ENCODE measurements at regions not wholly inside any gene's neighbourhood (a gene's known extent, or its start where the extent isn't known, plus 50 kb on each side); places are given as distances from the start of the nearest gene placed in this dataset.

DNA sequence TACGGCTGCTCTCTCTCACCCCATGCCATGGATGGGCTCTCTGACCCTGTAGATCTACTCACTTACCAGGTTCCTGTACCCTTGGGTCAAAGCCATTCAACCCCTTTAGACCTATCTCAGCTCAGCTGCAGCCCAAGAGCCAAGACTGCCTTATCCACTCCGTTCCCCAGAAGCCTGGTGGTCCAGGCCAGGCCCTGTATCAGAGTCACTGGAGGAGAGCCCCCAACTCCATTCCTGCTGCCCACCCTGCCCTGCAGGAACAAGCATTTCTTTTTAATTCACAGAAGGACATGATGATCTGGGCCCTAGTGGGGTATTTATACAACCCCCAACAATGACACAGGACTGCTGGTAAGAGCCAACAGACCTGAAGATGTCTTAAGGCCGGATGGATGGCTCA lies 76.8 kb downstream of the AIPL1 start:
- no peak overlapping the region for H3K23ac ChIP-seq (ENCODE audit: low read depth, low read length, poor library complexity)
- WGBS, 2 donors (ENCODE audit: extremely low coverage in 2 of 2, insufficient read length in 2 of 2, insufficient replicate concordance in 1 of 2) = no CpG with 5 or more reads among the region's 3 CpGs
- H2BK120ac ChIP-seq (ENCODE audit: low read depth, low read length) = no peak overlapping the region
- H3K27ac ChIP-seq (replicated peaks; ENCODE audit: low read length) = no peak overlapping the region
- no peak overlapping the region for H2AFZ ChIP-seq (ENCODE audit: low read length)
- no peak overlapping the region for H2AK5ac ChIP-seq (ENCODE audit: low read depth, low read length)
- no peak overlapping the region for H2BK5ac ChIP-seq (ENCODE audit: low read length)
- no peak overlapping the region for H3K14ac ChIP-seq (ENCODE audit: low read length)
- H3K4me3 ChIP-seq (ENCODE audit: low read length in 2 of 2) = no peak overlapping the region
- no peaks in the 10 kb centered on the region for H3K27me3 ChIP-seq (ENCODE audit: control insufficient read depth in 3 of 3, insufficient read depth in 3 of 3, low read depth in 1 of 3, low read length in 3 of 3)
- DNase-seq (ENCODE audit: low spot score) = no peak
- H4K91ac ChIP-seq (ENCODE audit: low read depth, low read length, poor library complexity) = no peak overlapping the region
- H3K4ac ChIP-seq (ENCODE audit: low read length) = no peak overlapping the region
- no peak overlapping the region for H3K18ac ChIP-seq (ENCODE audit: low read length)
- H3K9ac ChIP-seq (ENCODE audit: low read depth, low read length, poor library complexity) = no peak overlapping the region
- H2BK12ac ChIP-seq (ENCODE audit: low read length) = no peak overlapping the region
- no peaks in the 10 kb centered on the region for H3K4me1 ChIP-seq (ENCODE audit: control insufficient read depth in 2 of 2, insufficient read depth in 1 of 2, low read depth in 1 of 2, low read length in 2 of 2)
- no peaks in the 10 kb centered on the region for H3K79me1 ChIP-seq (ENCODE audit: low read depth, low read length)
- H3K9me3 ChIP-seq (replicated peaks in 1 of 2; ENCODE audit: control insufficient read depth in 2 of 2, insufficient read depth in 1 of 2, low read depth in 1 of 2, low read length in 2 of 2) = no peaks in the 10 kb centered on the region
- H3K4me2 ChIP-seq (ENCODE audit: insufficient read depth, low read length, poor library complexity, severe bottlenecking) = no peak overlapping the region
- no peaks in the 10 kb centered on the region for H3K36me3 ChIP-seq (replicated peaks in 1 of 2; ENCODE audit: control insufficient read depth in 2 of 2, insufficient read depth in 2 of 2, low read length in 2 of 2)
- H2BK15ac ChIP-seq (ENCODE audit: low read length) = no peak overlapping the region
- H4K8ac ChIP-seq (ENCODE audit: low read depth, low read length) = no peak overlapping the region

DNA sequence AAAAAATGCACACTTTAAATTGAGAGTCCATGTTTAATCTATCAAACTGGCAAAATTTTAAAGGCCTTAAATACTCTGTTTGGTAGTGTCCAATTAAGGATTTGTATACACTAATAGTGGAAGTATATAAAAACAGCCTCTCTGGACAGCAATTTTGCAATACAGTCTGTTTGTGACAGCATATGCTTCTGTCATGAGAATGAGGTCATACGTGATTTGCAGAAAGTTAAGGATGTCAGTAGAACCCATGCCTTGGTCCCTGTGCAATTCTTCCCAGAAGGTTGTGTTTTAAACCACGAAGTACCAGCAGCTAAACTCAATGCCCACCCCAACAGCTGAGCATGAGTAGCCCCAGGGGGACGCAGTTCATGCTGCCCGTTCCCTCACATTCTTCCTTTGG lies 78.4 kb downstream of the AIPL1 start:
- Histone ChIP-seq H3K9me3 (replicated peaks in 1 of 2; ENCODE audit: control insufficient read depth in 2 of 2, insufficient read depth in 1 of 2, low read depth in 1 of 2, low read length in 2 of 2) (no peaks in the 10 kb centered on the region), H2BK5ac (ENCODE audit: low read length) (no peak overlapping the region), H3K36me3 (replicated peaks in 1 of 2; ENCODE audit: control insufficient read depth in 2 of 2, insufficient read depth in 2 of 2, low read length in 2 of 2) (no peaks in the 10 kb centered on the region), H3K23ac (ENCODE audit: low read depth, low read length, poor library complexity) (no peak overlapping the region), H4K91ac (ENCODE audit: low read depth, low read length, poor library complexity) (no peak overlapping the region), H3K4me2 (ENCODE audit: insufficient read depth, low read length, poor library complexity, severe bottlenecking) (no peak overlapping the region), H4K8ac (ENCODE audit: low read depth, low read length) (no peak overlapping the region), H2BK120ac (ENCODE audit: low read depth, low read length) (no peak overlapping the region), H3K27me3 (ENCODE audit: control insufficient read depth in 3 of 3, insufficient read depth in 3 of 3, low read depth in 1 of 3, low read length in 3 of 3) (no peaks in the 10 kb centered on the region), H2BK12ac (ENCODE audit: low read length) (no peak overlapping the region), H3K9ac (ENCODE audit: low read depth, low read length, poor library complexity) (no peak overlapping the region), H3K4me3 (ENCODE audit: low read length in 2 of 2) (no peak overlapping the region), H3K18ac (ENCODE audit: low read length) (no peak overlapping the region), H3K14ac (ENCODE audit: low read length) (no peak overlapping the region), H3K4ac (ENCODE audit: low read length) (no peak overlapping the region), H2AFZ (ENCODE audit: low read length) (no peak overlapping the region), H2BK15ac (ENCODE audit: low read length) (no peak overlapping the region), H2AK5ac (ENCODE audit: low read depth, low read length) (no peak overlapping the region), H3K79me1 (ENCODE audit: low read depth, low read length) (no peaks in the 10 kb centered on the region), H3K4me1 (ENCODE audit: control insufficient read depth in 2 of 2, insufficient read depth in 1 of 2, low read depth in 1 of 2, low read length in 2 of 2) (no peaks in the 10 kb centered on the region), H3K27ac (replicated peaks; ENCODE audit: low read length) (no peak overlapping the region)
- no peak for DNase-seq (ENCODE audit: low spot score)
- no CpG with 5 or more reads among the region's 4 CpGs for WGBS, 2 donors (ENCODE audit: extremely low coverage in 2 of 2, insufficient read length in 2 of 2, insufficient replicate concordance in 1 of 2)

DNA sequence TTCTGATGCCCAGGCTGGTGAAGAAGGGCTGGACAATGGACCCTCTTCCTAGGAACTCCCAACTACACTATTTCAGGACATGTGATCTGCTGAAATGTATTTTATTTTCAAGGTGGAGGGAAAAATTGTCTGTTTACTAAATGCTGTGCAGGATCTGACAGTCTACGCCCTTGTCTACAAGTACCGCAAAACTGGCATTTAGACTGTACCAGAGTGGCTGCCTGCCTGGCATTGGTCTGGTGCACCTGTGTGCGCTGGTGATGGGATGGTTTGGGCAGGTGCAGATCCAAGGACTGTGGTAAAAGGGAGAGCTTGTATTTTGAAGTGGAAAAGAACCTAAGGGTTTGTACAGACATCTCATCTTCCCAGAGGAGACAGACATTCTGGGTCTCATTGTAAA lies 79.7 kb downstream of the AIPL1 start:
- Histone ChIP-seq H2BK12ac (ENCODE audit: low read length) (no peak overlapping the region), H3K23ac (ENCODE audit: low read depth, low read length, poor library complexity) (no peak overlapping the region), H2BK120ac (ENCODE audit: low read depth, low read length) (no peak overlapping the region), H3K9me3 (replicated peaks in 1 of 2; ENCODE audit: control insufficient read depth in 2 of 2, insufficient read depth in 1 of 2, low read depth in 1 of 2, low read length in 2 of 2) (no peaks in the 10 kb centered on the region), H3K4me2 (ENCODE audit: insufficient read depth, low read length, poor library complexity, severe bottlenecking) (no peak overlapping the region), H3K4me3 (ENCODE audit: low read length in 2 of 2) (no peak overlapping the region), H2BK5ac (ENCODE audit: low read length) (no peak overlapping the region), H3K4me1 (ENCODE audit: control insufficient read depth in 2 of 2, insufficient read depth in 1 of 2, low read depth in 1 of 2, low read length in 2 of 2) (no peaks in the 10 kb centered on the region), H4K8ac (ENCODE audit: low read depth, low read length) (no peak overlapping the region), H2AK5ac (ENCODE audit: low read depth, low read length) (no peak overlapping the region), H3K27me3 (ENCODE audit: control insufficient read depth in 3 of 3, insufficient read depth in 3 of 3, low read depth in 1 of 3, low read length in 3 of 3) (no peaks in the 10 kb centered on the region), H3K36me3 (replicated peaks in 1 of 2; ENCODE audit: control insufficient read depth in 2 of 2, insufficient read depth in 2 of 2, low read length in 2 of 2) (no peaks in the 10 kb centered on the region), H3K18ac (ENCODE audit: low read length) (no peak overlapping the region), H4K91ac (ENCODE audit: low read depth, low read length, poor library complexity) (no peak overlapping the region), H3K79me1 (ENCODE audit: low read depth, low read length) (no peaks in the 10 kb centered on the region), H2AFZ (ENCODE audit: low read length) (no peak overlapping the region), H3K27ac (replicated peaks; ENCODE audit: low read length) (no peak overlapping the region), H2BK15ac (ENCODE audit: low read length) (no peak overlapping the region), H3K14ac (ENCODE audit: low read length) (no peak overlapping the region), H3K4ac (ENCODE audit: low read length) (no peak overlapping the region), H3K9ac (ENCODE audit: low read depth, low read length, poor library complexity) (no peak overlapping the region)
- no CpG with 5 or more reads among the region's 3 CpGs for WGBS, 2 donors (ENCODE audit: extremely low coverage in 2 of 2, insufficient read length in 2 of 2, insufficient replicate concordance in 1 of 2)
- DNase-seq (ENCODE audit: low spot score) = no peak

DNA sequence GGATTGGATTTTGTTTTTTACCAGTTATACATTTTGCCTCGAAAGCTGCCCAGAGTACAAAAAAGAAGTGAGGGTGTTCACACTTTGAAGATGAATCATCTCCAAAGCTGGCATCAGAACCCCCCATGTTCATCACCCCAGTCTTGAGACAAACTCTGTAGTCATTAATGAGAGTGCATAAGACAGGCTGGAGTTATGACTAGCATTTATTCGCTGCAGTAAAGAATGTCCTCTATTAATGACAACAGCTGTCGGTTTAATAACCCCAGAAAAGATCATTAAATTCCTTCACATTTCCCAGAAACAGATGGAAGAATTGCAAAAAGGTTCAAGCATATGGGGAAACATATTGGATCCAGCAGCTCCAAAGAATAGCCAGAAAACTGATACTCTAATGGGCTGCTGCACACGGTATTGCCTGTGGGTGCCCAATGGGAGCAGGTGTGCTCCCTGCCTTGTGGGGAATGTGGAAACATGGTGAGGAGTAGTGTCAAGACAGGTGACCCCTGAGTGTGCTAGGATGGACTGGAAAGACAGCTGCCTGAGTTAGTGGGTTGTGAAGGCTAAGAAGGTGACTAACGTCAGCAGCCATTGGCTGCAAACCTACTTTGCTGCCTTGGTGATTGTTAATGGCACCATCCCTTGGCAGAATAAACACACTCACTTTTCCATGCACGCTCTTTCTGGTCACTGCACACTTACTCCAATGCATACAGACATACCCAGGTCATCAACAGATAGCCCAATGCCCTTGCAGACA lies 81.9 kb downstream of the AIPL1 start:
- Histone ChIP-seq H2BK5ac (ENCODE audit: low read length) (no peak overlapping the region), H3K36me3 (replicated peaks in 1 of 2; ENCODE audit: control insufficient read depth in 2 of 2, insufficient read depth in 2 of 2, low read length in 2 of 2) (no peaks in the 10 kb centered on the region), H3K79me1 (ENCODE audit: low read depth, low read length) (no peaks in the 10 kb centered on the region), H2BK12ac (ENCODE audit: low read length) (no peak overlapping the region), H3K4me3 (ENCODE audit: low read length in 2 of 2) (no peak overlapping the region), H2AFZ (ENCODE audit: low read length) (no peak overlapping the region), H2AK5ac (ENCODE audit: low read depth, low read length) (no peak overlapping the region), H3K9ac (ENCODE audit: low read depth, low read length, poor library complexity) (no peak overlapping the region), H3K14ac (ENCODE audit: low read length) (no peak overlapping the region), H3K4me1 (ENCODE audit: control insufficient read depth in 2 of 2, insufficient read depth in 1 of 2, low read depth in 1 of 2, low read length in 2 of 2) (no peaks in the 10 kb centered on the region), H3K9me3 (replicated peaks in 1 of 2; ENCODE audit: control insufficient read depth in 2 of 2, insufficient read depth in 1 of 2, low read depth in 1 of 2, low read length in 2 of 2) (no peaks in the 10 kb centered on the region), H3K27ac (replicated peaks; ENCODE audit: low read length) (no peak overlapping the region), H3K18ac (ENCODE audit: low read length) (no peak overlapping the region), H2BK120ac (ENCODE audit: low read depth, low read length) (no peak overlapping the region), H4K8ac (ENCODE audit: low read depth, low read length) (no peak overlapping the region), H4K91ac (ENCODE audit: low read depth, low read length, poor library complexity) (no peak overlapping the region), H3K4ac (ENCODE audit: low read length) (no peak overlapping the region), H3K4me2 (ENCODE audit: insufficient read depth, low read length, poor library complexity, severe bottlenecking) (no peak overlapping the region), H3K27me3 (ENCODE audit: control insufficient read depth in 3 of 3, insufficient read depth in 3 of 3, low read depth in 1 of 3, low read length in 3 of 3) (no peaks in the 10 kb centered on the region), H2BK15ac (ENCODE audit: low read length) (no peak overlapping the region), H3K23ac (ENCODE audit: low read depth, low read length, poor library complexity) (no peak overlapping the region)
- DNase-seq (ENCODE audit: low spot score) = no peak
- no CpG with 5 or more reads among the region's 6 CpGs for WGBS, 2 donors (ENCODE audit: extremely low coverage in 2 of 2, insufficient read length in 2 of 2, insufficient replicate concordance in 1 of 2)
